Mucosa of rectum (tissue), 2 donors: ENCODE measurements at regions not wholly inside any gene's neighbourhood (a gene's known extent, or its start where the extent isn't known, plus 50 kb on each side); places are given as distances from the start of the nearest gene placed in this dataset.

Source experiments
- H3K27ac ChIP-seq, 2 donors: one replicate each; pipeline ENCODE4 v1.7.0; 2013; ENCODE audit warnings: inconsistent platforms in 2 of 2, low read depth in 2 of 2, low read length in 2 of 2
- H3K27me3 ChIP-seq, 2 donors: one replicate each; pipeline ENCODE4 v1.7.0; 2013; ENCODE audit warnings: low read length in 2 of 2; ENCODE audit not compliant: control insufficient read depth in 2 of 2, insufficient read depth in 2 of 2
- H3K36me3 ChIP-seq, 2 donors: one replicate each; pipeline ENCODE4 v1.7.0; 2013; ENCODE audit warnings: low read length in 2 of 2; ENCODE audit not compliant: control insufficient read depth in 2 of 2, insufficient read depth in 2 of 2
- H3K4me1 ChIP-seq, 2 donors: one replicate each; pipeline ENCODE4 v1.7.0; 2013; ENCODE audit warnings: low read length in 2 of 2, mild to moderate bottlenecking in 1 of 2; ENCODE audit not compliant: control insufficient read depth in 2 of 2, insufficient read depth in 2 of 2
- H3K4me3 ChIP-seq, 2 donors: one replicate each; pipeline ENCODE4 v1.7.0; 2013; ENCODE audit warnings: low read length in 2 of 2
- H3K9ac ChIP-seq, 2 donors: one replicate each; pipeline ENCODE4 v1.7.0; 2013; ENCODE audit warnings: low read length in 2 of 2, low read depth in 1 of 2, mild to moderate bottlenecking in 1 of 2
- H3K9me3 ChIP-seq, 2 donors: one replicate each; pipeline ENCODE4 v1.7.0; 2013; ENCODE audit warnings: low read length in 2 of 2; ENCODE audit not compliant: control insufficient read depth in 2 of 2
- donor health status: healthy.
- donor health status: Normal muscosa, but diverticular disease.

GRCh38 chr5:117235786-117236185 lies 661.2 kb upstream of the SEMA6A start:
- Histone ChIP-seq H3K27me3 (no peaks in the 10 kb centered on the region), H3K4me1 (no peaks in the 10 kb centered on the region), H3K4me3 (no peak overlapping the region), H3K27ac (no peak overlapping the region), H3K9ac (no peak overlapping the region), H3K9me3 (no peaks in the 10 kb centered on the region), H3K36me3 (no peaks in the 10 kb centered on the region)

DNA sequence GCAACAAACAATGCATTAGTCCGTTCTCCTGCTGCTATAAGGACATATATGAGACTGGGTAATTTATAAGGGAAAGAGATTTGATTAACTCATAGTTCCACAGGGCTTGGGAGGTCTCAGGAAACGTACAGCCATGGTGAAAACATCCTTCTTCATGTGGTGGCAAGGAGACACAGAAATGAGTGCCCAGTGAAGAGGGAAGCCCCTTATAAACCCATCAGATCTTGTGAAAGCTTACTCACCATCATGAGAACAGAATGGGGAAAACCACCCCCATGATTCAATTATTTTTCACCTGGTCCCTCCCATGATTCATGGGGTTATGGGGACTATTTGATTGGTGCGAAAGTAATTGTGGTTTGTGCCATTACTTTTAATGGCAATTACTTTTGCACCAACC lies 655.8 kb upstream of the SEMA6A start:
- Histone ChIP-seq H3K27me3 (no peaks in the 10 kb centered on the region), H3K9ac (no peak overlapping the region), H3K9me3 (no peaks in the 10 kb centered on the region), H3K4me3 (no peak overlapping the region), H3K36me3 (no peaks in the 10 kb centered on the region), H3K27ac (no peak overlapping the region), H3K4me1 (no peaks in the 10 kb centered on the region)

DNA sequence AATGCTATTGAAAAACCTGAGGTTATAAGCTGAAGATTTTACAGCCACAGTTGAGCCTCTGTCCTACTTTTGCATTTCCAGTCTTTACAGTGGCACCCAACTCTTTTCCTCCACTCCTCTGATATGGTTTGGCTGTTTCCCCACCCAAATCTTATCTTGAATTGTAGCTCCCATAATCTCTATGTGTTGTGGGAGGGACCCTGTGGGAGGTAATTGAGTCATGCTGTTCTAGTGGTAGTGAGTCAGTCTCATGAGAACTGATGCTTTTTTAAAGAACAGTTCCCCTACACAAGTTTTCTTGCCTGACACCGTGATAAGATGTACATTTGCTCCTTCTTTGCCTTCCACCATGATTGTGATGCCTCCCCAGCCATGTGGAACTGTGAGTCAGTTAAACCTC lies 646.1 kb upstream of the SEMA6A start:
- H3K9me3 ChIP-seq: no peaks in the 10 kb centered on the region
- no peak overlapping the region for H3K4me3 ChIP-seq
- no peaks in the 10 kb centered on the region for H3K4me1 ChIP-seq
- no peaks in the 10 kb centered on the region for H3K27me3 ChIP-seq
- H3K9ac ChIP-seq: no peak overlapping the region
- no peak overlapping the region for H3K27ac ChIP-seq
- no peaks in the 10 kb centered on the region for H3K36me3 ChIP-seq

GRCh38 chr5:117218789-117219188 lies 644.2 kb upstream of the SEMA6A start:
- H3K4me3 ChIP-seq: no peak overlapping the region
- H3K36me3 ChIP-seq: no peaks in the 10 kb centered on the region
- H3K27me3 ChIP-seq: no peaks in the 10 kb centered on the region
- H3K9ac ChIP-seq: no peak overlapping the region
- H3K27ac ChIP-seq: no peak overlapping the region
- H3K9me3 ChIP-seq: no peaks in the 10 kb centered on the region
- no peaks in the 10 kb centered on the region for H3K4me1 ChIP-seq

- Histone ChIP-seq H3K4me3 (no peak overlapping the region), H3K27ac (no peak overlapping the region), H3K36me3 (no peaks in the 10 kb centered on the region), H3K27me3 (no peaks in the 10 kb centered on the region), H3K9ac (no peak overlapping the region), H3K4me1 (no peaks in the 10 kb centered on the region), H3K9me3 (no peaks in the 10 kb centered on the region)
Observed at GRCh38 chr5:117212866-117213265, 638.2 kb upstream of the SEMA6A start.

DNA sequence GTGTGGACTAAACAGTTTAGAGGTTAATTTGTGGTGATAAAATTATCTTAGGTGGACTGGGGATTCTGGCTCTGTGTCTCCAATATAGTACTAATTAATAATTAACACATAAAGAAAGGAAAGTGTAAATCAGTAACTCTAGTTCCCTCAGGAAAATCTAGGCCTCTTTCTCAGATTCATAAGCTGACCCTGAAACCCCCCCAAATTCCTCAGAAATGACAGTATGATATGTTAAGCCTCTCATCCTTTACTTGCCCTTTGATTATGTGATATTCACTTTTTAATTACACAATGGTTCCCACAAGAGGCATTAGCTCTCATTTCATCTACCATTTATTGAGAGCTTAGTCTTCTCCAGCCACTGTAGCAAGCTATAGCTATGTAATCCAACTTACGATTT lies 636.2 kb upstream of the SEMA6A start:
- Histone ChIP-seq H3K27me3 (no peaks in the 10 kb centered on the region), H3K9ac (no peak overlapping the region), H3K9me3 (no peaks in the 10 kb centered on the region), H3K27ac (no peak overlapping the region), H3K4me1 (no peaks in the 10 kb centered on the region), H3K4me3 (no peak overlapping the region), H3K36me3 (no peaks in the 10 kb centered on the region)

GRCh38 chr5:117209479-117209878 lies 634.9 kb upstream of the SEMA6A start:
- Histone ChIP-seq H3K36me3 (no peaks in the 10 kb centered on the region), H3K9ac (no peak overlapping the region), H3K9me3 (no peaks in the 10 kb centered on the region), H3K27me3 (no peaks in the 10 kb centered on the region), H3K4me1 (no peaks in the 10 kb centered on the region), H3K27ac (no peak overlapping the region), H3K4me3 (no peak overlapping the region)

DNA sequence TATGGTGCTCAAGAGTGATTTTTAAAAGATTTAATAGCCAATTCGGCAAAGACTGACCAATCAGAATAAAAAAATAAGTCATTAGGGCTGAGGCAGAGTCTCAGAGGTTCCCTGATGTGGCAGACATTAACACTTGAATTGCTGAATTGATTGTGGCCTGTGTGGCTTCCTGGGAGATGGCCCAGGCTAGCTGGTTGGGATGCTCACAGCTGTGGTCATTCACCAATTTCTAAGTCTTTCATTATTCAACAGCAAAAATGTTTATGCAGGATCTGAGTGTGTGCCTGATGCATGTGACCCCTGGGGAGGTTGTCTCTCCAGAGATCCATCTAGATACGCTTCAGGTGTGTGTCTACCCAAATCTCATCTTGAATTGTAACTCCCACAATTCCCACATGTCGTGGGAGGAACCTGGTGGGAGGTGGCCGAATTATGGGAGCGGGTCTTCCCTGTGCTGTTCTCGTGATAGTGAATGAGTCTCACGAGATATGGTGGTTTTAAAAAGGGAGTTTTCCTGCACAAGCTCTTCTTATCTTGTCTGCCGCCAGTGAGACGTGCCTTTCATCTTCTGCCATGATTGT lies 632.6 kb upstream of the SEMA6A start:
- H3K27ac ChIP-seq: no peak overlapping the region
- H3K27me3 ChIP-seq: no peaks in the 10 kb centered on the region

GRCh38 chr5:117205894-117206293 lies 631.3 kb upstream of the SEMA6A start:
- H3K9me3 ChIP-seq: no peaks in the 10 kb centered on the region
- no peaks in the 10 kb centered on the region for H3K27me3 ChIP-seq
- H3K9ac ChIP-seq: no peak overlapping the region
- no peak overlapping the region for H3K27ac ChIP-seq
- no peaks in the 10 kb centered on the region for H3K4me1 ChIP-seq
- no peak overlapping the region for H3K4me3 ChIP-seq
- no peaks in the 10 kb centered on the region for H3K36me3 ChIP-seq

More for the DNA sequence above, 632.6 kb upstream of the SEMA6A start:
- Histone ChIP-seq H3K4me1 (no peaks in the 10 kb centered on the region), H3K4me3 (no peak overlapping the region), H3K9ac (no peak overlapping the region), H3K36me3 (no peaks in the 10 kb centered on the region), H3K9me3 (no peaks in the 10 kb centered on the region)

DNA sequence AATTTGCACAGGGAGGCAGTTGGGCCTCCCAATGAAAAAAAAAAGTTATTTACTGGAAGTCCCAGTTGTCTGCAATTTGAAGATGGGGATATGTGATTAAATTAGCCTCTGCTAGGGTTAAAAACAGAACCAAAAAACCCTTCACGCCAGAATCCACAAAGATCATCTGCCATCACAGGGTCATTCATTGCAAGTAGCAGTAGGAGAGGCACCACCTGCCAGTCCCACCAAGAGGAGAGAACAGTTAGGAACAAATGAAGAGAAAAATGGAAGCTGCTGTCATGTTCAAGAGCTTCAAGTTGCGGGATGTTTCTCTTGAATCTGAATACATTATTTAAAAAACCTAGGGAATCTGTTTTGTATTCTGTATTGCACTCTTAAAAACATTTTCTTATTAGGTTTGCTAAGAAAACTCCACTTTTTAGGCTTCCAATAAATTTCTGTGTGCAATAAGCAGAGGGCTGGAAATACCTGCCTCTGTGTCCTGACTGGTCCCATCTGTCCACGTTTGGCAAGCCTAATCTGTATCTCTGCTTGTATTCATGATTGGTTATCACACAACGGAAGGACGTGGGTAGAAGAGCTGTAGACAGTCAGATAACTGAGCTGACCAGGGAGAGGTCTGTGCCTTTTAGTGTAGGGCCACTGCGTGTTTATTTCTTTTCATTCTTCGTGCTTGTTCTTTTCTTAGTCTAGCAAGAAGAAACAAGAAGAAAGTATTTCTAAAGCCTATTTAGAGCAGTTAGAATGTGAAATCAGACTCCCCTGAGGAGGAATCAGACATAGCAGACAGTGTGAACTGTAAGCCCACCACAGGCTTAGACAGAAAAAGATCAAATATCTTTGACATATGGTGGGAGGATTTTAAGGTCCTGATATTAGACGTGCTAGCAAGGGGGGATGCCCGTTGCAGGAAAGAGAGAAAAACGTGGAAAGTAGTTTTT lies 630.6 kb upstream of the SEMA6A start:
- Histone ChIP-seq H3K27ac (no peak overlapping the region), H3K9ac (no peak overlapping the region), H3K27me3 (no peaks in the 10 kb centered on the region), H3K4me1 (no peaks in the 10 kb centered on the region), H3K4me3 (no peak overlapping the region), H3K36me3 (no peaks in the 10 kb centered on the region), H3K9me3 (no peaks in the 10 kb centered on the region)
